Spinal cord (tissue), 9 donors: ENCODE measurements at regions not wholly inside any gene's neighbourhood (a gene's known extent, or its start where the extent isn't known, plus 50 kb on each side); places are given as distances from the start of the nearest gene placed in this dataset.

ENCODE experiments used
- DNase-seq, 6 donors: peaks; one replicate each; pipeline versions ENCODE4 v3.0.0 to v3.0.0-alpha.2; 2013 to 2015; ENCODE audit warnings: low spot score in 6 of 6, low read depth in 4 of 6
- H3K27ac ChIP-seq: one replicate; pipeline ENCODE4 v1.5.1; 2013; ENCODE audit warnings: low read depth, low read length, control low read depth
- H3K27me3 ChIP-seq: one replicate; pipeline ENCODE4 v1.6.1; 2013; ENCODE audit warnings: low read length; ENCODE audit not compliant: control insufficient read depth, insufficient read depth
- H3K36me3 ChIP-seq: one replicate; pipeline ENCODE4 v1.6.1; 2013; ENCODE audit warnings: low read length; ENCODE audit not compliant: control insufficient read depth, insufficient read depth
- H3K4me1 ChIP-seq: one replicate; pipeline ENCODE4 v1.6.1; 2013; ENCODE audit warnings: low read length; ENCODE audit not compliant: control insufficient read depth, insufficient read depth
- H3K4me3 ChIP-seq: one replicate; pipeline ENCODE4 v1.5.1; 2013; ENCODE audit warnings: low read depth, low read length, control low read depth
- H3K9me3 ChIP-seq: one replicate; pipeline ENCODE4 v1.6.1; 2013; ENCODE audit warnings: low read length; ENCODE audit not compliant: control insufficient read depth, insufficient read depth
- WGBS: methylation state at CpG from one replicate; pipeline ENCODE4 v1.1.5; 2013; ENCODE audit warnings: missing lambda C conversion rate; ENCODE audit not compliant: insufficient coverage; 5-methylcytosine and 5-hydroxymethylcytosine counted together
- donor health status: healthy.

- DNase-seq, result peak in 2 of 6 donors; percentile 66 to 67
- H3K9me3 ChIP-seq, result no peaks in the 10 kb centered on the region
- 90% methylated on average over 2 of the region's 6 CpGs for WGBS
- no peaks in the 10 kb centered on the region for H3K36me3 ChIP-seq
- H3K27ac ChIP-seq, result no peak overlapping the region
- H3K4me3 ChIP-seq, result no peak overlapping the region
- no peaks in the 10 kb centered on the region for H3K4me1 ChIP-seq
- H3K27me3 ChIP-seq, result no peaks in the 10 kb centered on the region
Measured at GRCh38 chr3:76889911-76890310, 150.0 kb upstream of the ROBO2 start.

- no peak for DNase-seq
- WGBS, result no CpG with 5 or more reads among the region's 2 CpGs
- H3K4me1 ChIP-seq, result no peaks in the 10 kb centered on the region
- H3K27me3 ChIP-seq, result no peaks in the 10 kb centered on the region
- H3K36me3 ChIP-seq, result no peaks in the 10 kb centered on the region
- no peaks in the 10 kb centered on the region for H3K9me3 ChIP-seq
- no peak overlapping the region for H3K4me3 ChIP-seq
- H3K27ac ChIP-seq, result no peak overlapping the region
Measured at GRCh38 chr3:76897076-76897475, 142.8 kb upstream of the ROBO2 start.

GRCh38 chr3:76900596-76900995 lies 139.3 kb upstream of the ROBO2 start:
- no peak overlapping the region for H3K4me3 ChIP-seq
- no peaks in the 10 kb centered on the region for H3K9me3 ChIP-seq
- H3K27ac ChIP-seq, result no peak overlapping the region
- H3K4me1 ChIP-seq, result no peaks in the 10 kb centered on the region
- no peaks in the 10 kb centered on the region for H3K36me3 ChIP-seq
- peak in 1 of 6 donors; percentile 44 for DNase-seq
- WGBS, result no CpG with 5 or more reads among the region's 2 CpGs
- no peaks in the 10 kb centered on the region for H3K27me3 ChIP-seq

- Histone ChIP-seq H3K4me3 (no peak overlapping the region), H3K4me1 (no peaks in the 10 kb centered on the region), H3K27me3 (no peaks in the 10 kb centered on the region), H3K9me3 (no peaks in the 10 kb centered on the region), H3K36me3 (no peaks in the 10 kb centered on the region), H3K27ac (no peak overlapping the region)
- peak in 1 of 6 donors; percentile 31 for DNase-seq
- no CpG with 5 or more reads among the region's 1 CpG for WGBS
Measured at GRCh38 chr3:76908156-76908555, 131.7 kb upstream of the ROBO2 start.

GRCh38 chr3:76912841-76913383 lies 127.0 kb upstream of the ROBO2 start:
- no peaks in the 10 kb centered on the region for H3K4me1 ChIP-seq
- 95% methylated on average over 5 of the region's 12 CpGs for WGBS
- H3K9me3 ChIP-seq, result no peaks in the 10 kb centered on the region
- no peak overlapping the region for H3K4me3 ChIP-seq
- H3K36me3 ChIP-seq, result no peaks in the 10 kb centered on the region
- no peak overlapping the region for H3K27ac ChIP-seq
- no peaks in the 10 kb centered on the region for H3K27me3 ChIP-seq
- DNase-seq, result no peak

GRCh38 chr3:76917436-76917835 lies 122.5 kb upstream of the ROBO2 start:
- H3K27ac ChIP-seq, result no peak overlapping the region
- H3K4me3 ChIP-seq, result no peak overlapping the region
- DNase-seq, result peak in 2 of 6 donors; percentile 12 to 87
- no peaks in the 10 kb centered on the region for H3K4me1 ChIP-seq
- no peaks in the 10 kb centered on the region for H3K9me3 ChIP-seq
- 100% methylated on average over 1 of the region's 3 CpGs for WGBS
- no peaks in the 10 kb centered on the region for H3K27me3 ChIP-seq
- no peaks in the 10 kb centered on the region for H3K36me3 ChIP-seq

GRCh38 chr3:76920511-76920910 lies 119.4 kb upstream of the ROBO2 start:
- Histone ChIP-seq H3K27me3 (no peaks in the 10 kb centered on the region), H3K36me3 (no peaks in the 10 kb centered on the region), H3K4me3 (no peak overlapping the region), H3K27ac (no peak overlapping the region), H3K4me1 (no peaks in the 10 kb centered on the region), H3K9me3 (peaks cover 2% of the 10 kb centered on the region)
- DNase-seq, result no peak

GRCh38 chr3:76923485-76923884 lies 116.4 kb upstream of the ROBO2 start:
- Histone ChIP-seq H3K4me3 (no peak overlapping the region), H3K9me3 (peaks cover 2% of the 10 kb centered on the region), H3K27ac (no peak overlapping the region), H3K36me3 (no peaks in the 10 kb centered on the region), H3K4me1 (no peaks in the 10 kb centered on the region), H3K27me3 (no peaks in the 10 kb centered on the region)
- DNase-seq, result no peak
- WGBS, result 38% methylated on average over 1 of the region's 1 CpG

GRCh38 chr3:76930712-76931111 lies 109.2 kb upstream of the ROBO2 start:
- H3K27me3 ChIP-seq, result no peaks in the 10 kb centered on the region
- no peaks in the 10 kb centered on the region for H3K36me3 ChIP-seq
- H3K27ac ChIP-seq, result no peak overlapping the region
- no peaks in the 10 kb centered on the region for H3K9me3 ChIP-seq
- no peak for DNase-seq
- H3K4me1 ChIP-seq, result no peaks in the 10 kb centered on the region
- WGBS, result 0% methylated on average over 1 of the region's 2 CpGs
- H3K4me3 ChIP-seq, result no peak overlapping the region

GRCh38 chr3:76933245-76933644 lies 106.7 kb upstream of the ROBO2 start:
- Histone ChIP-seq H3K9me3 (no peaks in the 10 kb centered on the region), H3K4me3 (no peak overlapping the region), H3K27me3 (no peaks in the 10 kb centered on the region), H3K4me1 (no peaks in the 10 kb centered on the region), H3K27ac (no peak overlapping the region), H3K36me3 (no peaks in the 10 kb centered on the region)
- no CpG with 5 or more reads among the region's 1 CpG for WGBS
- no peak for DNase-seq
